H1 (cell line): ENCODE measurements at regions not wholly inside any gene's neighbourhood (a gene's known extent, or its start where the extent isn't known, plus 50 kb on each side); places are given as distances from the start of the nearest gene placed in this dataset.

Source experiments
- CTCF ChIA-PET: fragments of 300-600 bp; sonication (Branson Sonifier 250); formaldehyde crosslinking; loops from one replicate; lab custom pipeline; 2021; ENCODE audit not compliant: partially characterized antibody; lab: Charles Lee
- POLR2A ChIA-PET: fragments of 300-600 bp; sonication (Branson Sonifier 250); formaldehyde crosslinking; loops from one replicate; lab custom pipeline; 2021; ENCODE audit warnings: inconsistent platforms; ENCODE audit not compliant: partially characterized antibody; lab: Charles Lee
- DNase-seq, 2 experiments: peaks; one replicate each; pipeline versions ENCODE4 v3.0.0 to v3.0.0-alpha.2; 2010 to 2022; ENCODE audit warnings: low spot score in 2 of 2, low read depth in 1 of 2, mixed read lengths in 1 of 2
- FAIRE-seq: peaks from 2 replicates; lab custom pipeline; 2011; peaks lifted over from hg19 to GRCh38; lab: Jason Lieb, UNC
- H2AFZ ChIP-seq: 2 replicates; pipeline ENCODE4 v1.8.1; 2012; ENCODE audit warnings: low read length, inconsistent platforms
- H2AK5ac ChIP-seq: 2 replicates; pipeline ENCODE4 v1.6.1; 2013; ENCODE audit warnings: low read depth, low read length
- H2BK120ac ChIP-seq: replicated peaks from 2 replicates; pipeline ENCODE3; 2013; ENCODE audit warnings: low read depth, low read length, inconsistent platforms
- H2BK12ac ChIP-seq: 2 replicates; pipeline ENCODE4 v1.6.1; 2013; ENCODE audit warnings: low read depth, low read length
- H2BK15ac ChIP-seq: 2 replicates; pipeline ENCODE4 v1.6.1; 2013; ENCODE audit warnings: low read length
- H2BK20ac ChIP-seq: 2 replicates; pipeline ENCODE4 v1.6.1; 2013; ENCODE audit warnings: low read length
- H2BK5ac ChIP-seq: 2 replicates; pipeline ENCODE4 v1.6.1; 2013; ENCODE audit warnings: low read depth, low read length
- H3K14ac ChIP-seq: 2 replicates; pipeline ENCODE4 v1.6.1; 2013; ENCODE audit warnings: inconsistent platforms; ENCODE audit not compliant: insufficient read length
- H3K18ac ChIP-seq: 2 replicates; pipeline ENCODE4 v1.6.1; 2013; ENCODE audit warnings: low read length; ENCODE audit errors: extremely low read depth
- H3K23ac ChIP-seq: 2 replicates; pipeline ENCODE4 v1.6.1; 2013; ENCODE audit warnings: inconsistent platforms; ENCODE audit not compliant: insufficient read length
- H3K23me2 ChIP-seq: 2 replicates; pipeline ENCODE4 v1.6.1; 2013; ENCODE audit warnings: low read depth, low read length
- H3K27ac ChIP-seq: 2 replicates; pipeline ENCODE4 v1.6.1; 2011; ENCODE audit warnings: low read depth, low read length, inconsistent platforms
- H3K27me3 ChIP-seq, 4 experiments: replicated peaks in 1 of 4; 1 replicate in 1 of 4; 2 replicates in 3 of 4; pipeline versions ENCODE4 v1.6.1 to v1.8.1; 2011 to 2013; ENCODE audit warnings: low read length in 3 of 4, mild to moderate bottlenecking in 3 of 4, inconsistent platforms in 2 of 4, mixed read lengths in 2 of 4, moderate library complexity in 1 of 4; ENCODE audit not compliant: control insufficient read depth in 3 of 4, insufficient read depth in 3 of 4; ENCODE audit errors: extremely low read depth in 1 of 4
- H3K36me3 ChIP-seq, 4 experiments: 2 replicates each; pipeline versions ENCODE4 v1.6.1 to v1.8.1; 2011 to 2013; ENCODE audit warnings: mild to moderate bottlenecking in 4 of 4, low read length in 3 of 4, moderate library complexity in 2 of 4, control low read depth in 1 of 4, inconsistent platforms in 1 of 4; ENCODE audit not compliant: insufficient read depth in 4 of 4, control insufficient read depth in 2 of 4
- H3K4ac ChIP-seq: replicated peaks from 2 replicates; pipeline ENCODE3; 2013; ENCODE audit warnings: low read length, low read depth, mixed read lengths, inconsistent platforms; ENCODE audit not compliant: insufficient read length
- H3K4me1 ChIP-seq, 4 experiments: replicated peaks in 1 of 4; 1 replicate in 1 of 4; 2 replicates in 3 of 4; pipeline versions ENCODE4 v1.6.1 to v1.8.1; 2011 to 2013; ENCODE audit warnings: low read length in 3 of 4, inconsistent platforms in 2 of 4, mixed read lengths in 1 of 4; ENCODE audit not compliant: insufficient read depth in 4 of 4, control insufficient read depth in 3 of 4
- H3K4me2 ChIP-seq, 2 experiments: 2 replicates each; pipeline versions ENCODE4 v1.6.1 to v1.8.1; 2011 to 2013; ENCODE audit warnings: low read depth in 2 of 2, low read length in 2 of 2, control low read depth in 1 of 2, inconsistent platforms in 1 of 2, mild to moderate bottlenecking in 1 of 2; ENCODE audit not compliant: insufficient read depth in 1 of 2
- H3K4me3 ChIP-seq, 4 experiments: fragments of 200-600, 300-600 bp in 1 of 4; sonication (generic), shearing (Covaris generic), sonication (Bioruptor Twin) in 1 of 4; 2 replicates each; pipeline versions ENCODE4 v1.5.1 to v1.8.1; 2011 to 2016; ENCODE audit warnings: low read length in 4 of 4, low read depth in 3 of 4, control low read depth in 2 of 4, inconsistent platforms in 2 of 4, mild to moderate bottlenecking in 2 of 4, mixed read lengths in 1 of 4, moderate library complexity in 1 of 4; ENCODE audit not compliant: insufficient read depth in 2 of 4; ENCODE audit errors: extremely low read depth in 1 of 4
- H3K56ac ChIP-seq: replicated peaks from 2 replicates; pipeline ENCODE3; 2013; ENCODE audit warnings: low read depth, mild to moderate bottlenecking, mixed read lengths, low read length, inconsistent platforms; ENCODE audit not compliant: insufficient read length
- H3K79me1 ChIP-seq: 2 replicates; pipeline ENCODE4 v1.6.1; 2013; ENCODE audit warnings: low read depth, low read length, control low read depth
- H3K79me2 ChIP-seq, 2 experiments: 2 replicates each; pipeline versions ENCODE4 v1.6.1 to v1.8.1; 2012 to 2013; ENCODE audit warnings: low read length in 2 of 2, mild to moderate bottlenecking in 2 of 2, inconsistent platforms in 1 of 2; ENCODE audit not compliant: insufficient read depth in 2 of 2, control insufficient read depth in 1 of 2
- H3K9ac ChIP-seq, 4 experiments: replicated peaks in 1 of 4; 1 replicate in 1 of 4; 2 replicates in 3 of 4; pipeline versions ENCODE4 v1.6.1 to v1.8.1; 2011 to 2013; ENCODE audit warnings: low read depth in 3 of 4, low read length in 3 of 4, control low read depth in 2 of 4, mild to moderate bottlenecking in 2 of 4, moderate library complexity in 2 of 4, inconsistent platforms in 1 of 4; ENCODE audit errors: extremely low read depth in 1 of 4
- H3K9me3 ChIP-seq, 2 experiments: 2 replicates each; pipeline versions ENCODE4 v1.6.1 to v1.8.1; 2012 to 2013; ENCODE audit warnings: mild to moderate bottlenecking in 2 of 2, moderate library complexity in 2 of 2, control low read depth in 1 of 2, inconsistent platforms in 1 of 2, low read depth in 1 of 2, low read length in 1 of 2, mixed read lengths in 1 of 2; ENCODE audit not compliant: insufficient read depth in 2 of 2
- H4K20me1 ChIP-seq, 2 experiments: replicated peaks in 1 of 2; 2 replicates each; pipeline versions ENCODE3 to v1.8.1; 2011 to 2013; ENCODE audit warnings: inconsistent platforms in 2 of 2, low read length in 2 of 2, mild to moderate bottlenecking in 1 of 2; ENCODE audit not compliant: insufficient read depth in 2 of 2, control insufficient read depth in 1 of 2
- H4K5ac ChIP-seq: 2 replicates; pipeline ENCODE4 v1.6.1; 2013; ENCODE audit warnings: low read length, low read depth, mixed read lengths, inconsistent platforms; ENCODE audit not compliant: insufficient read length
- H4K8ac ChIP-seq: 2 replicates; pipeline ENCODE4 v1.8.0; 2013; ENCODE audit warnings: mild to moderate bottlenecking, moderate library complexity, low read length, inconsistent platforms; ENCODE audit not compliant: insufficient read depth; ENCODE audit errors: extremely low read depth
- H4K91ac ChIP-seq: replicated peaks from 2 replicates; pipeline ENCODE3; 2013; ENCODE audit warnings: low read length, mixed read lengths, inconsistent platforms; ENCODE audit not compliant: insufficient read length
- SIN3A ChIP-seq, 2 experiments: IDR thresholded peaks in 1 of 2; conservative IDR thresholded peaks in 1 of 2; 2 replicates each; pipeline ENCODE4 v1.6.1; 2011 to 2012; ENCODE audit warnings: low read length in 2 of 2, improper control_type of control experiment in 1 of 2, low read depth in 1 of 2, mild to moderate bottlenecking in 1 of 2
- WGBS, 2 experiments: shearing (Covaris generic) in 1 of 2; methylation state at CpG; one replicate each; pipeline versions ENCODE4 v1.1.6 to v1.1.7; 2013 to 2015; ENCODE audit warnings: low lambda C conversion rate in 2 of 2, mixed read lengths in 2 of 2, inconsistent platforms in 1 of 2, low coverage in 1 of 2, missing lambda C conversion rate in 1 of 2; ENCODE audit not compliant: insufficient replicate concordance in 2 of 2, insufficient coverage in 1 of 2, insufficient read length in 1 of 2; ENCODE audit errors: extremely low coverage in 1 of 2, missing lambda C conversion rate in 1 of 2; 5-methylcytosine and 5-hydroxymethylcytosine counted together

DNA sequence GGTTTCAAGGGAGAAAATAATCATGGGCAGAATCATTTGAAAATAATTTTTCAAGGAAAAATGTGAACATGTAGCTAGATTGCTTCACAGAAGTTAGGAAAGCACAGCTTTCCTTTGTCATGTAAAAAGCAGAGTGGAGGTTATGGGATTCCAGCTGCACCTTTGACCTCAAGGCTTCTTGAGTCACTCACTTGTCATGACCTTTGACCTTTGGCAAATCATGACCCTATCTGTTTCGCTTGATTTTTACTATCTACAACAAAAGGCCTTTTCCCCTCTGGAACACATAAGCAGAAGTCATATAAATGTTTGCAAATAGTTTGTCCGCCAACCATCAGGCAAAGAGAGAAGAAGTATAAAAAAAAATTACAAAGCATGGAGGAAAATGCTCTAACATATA lies 210.7 kb upstream of the MIR17HG start:
- H4K20me1 ChIP-seq, result no peaks in the 10 kb centered on the region
- H2AFZ ChIP-seq, result no peak overlapping the region

More for the DNA sequence above, 210.7 kb upstream of the MIR17HG start:
- Histone ChIP-seq H3K18ac (no peak overlapping the region), H3K4me2 (no peak overlapping the region), H3K9ac (no peak overlapping the region), H2BK12ac (no peak overlapping the region), H3K23ac (no peak overlapping the region), H2BK120ac (no peak overlapping the region), H3K79me1 (no peaks in the 10 kb centered on the region), H3K27me3 (no peaks in the 10 kb centered on the region), H3K4ac (no peak overlapping the region), H3K36me3 (no peaks in the 10 kb centered on the region), H2BK15ac (no peak overlapping the region), H3K27ac (no peak overlapping the region), H3K4me3 (no peak overlapping the region), H3K79me2 (no peaks in the 10 kb centered on the region), H3K23me2 (no peaks in the 10 kb centered on the region), H3K9me3 (no peaks in the 10 kb centered on the region), H3K4me1 (peaks cover 0 to 2% (median 0%) of the 10 kb centered on the region in 4 experiments; a peak in 2 of 7 replicates), H4K91ac (no peak overlapping the region), H3K56ac (no peak overlapping the region), H3K14ac (no peak overlapping the region), H2BK20ac (no peak overlapping the region), H4K5ac (no peak overlapping the region), H4K8ac (no peak overlapping the region), H2AK5ac (no peak overlapping the region), H2BK5ac (no peak overlapping the region)
- POLR2A ChIA-PET, result no interaction called here
- WGBS, 2 experiments, result 92% methylated on average over 2 of the region's 2 CpGs; no CpG with 5 or more reads in 1 of the 2 experiments
- FAIRE-seq (no peak), DNase-seq (no peak)
- CTCF ChIA-PET, result interaction anchor here (0.7 to 5.0 kb wide), 6 partner anchors 8 to 109 kb away, joined by 3 to 26 read pairs (median 3); no protein-coding TSS in a partner anchor
- TF ChIP-seq SIN3A (conservative IDR thresholded peaks at IDR 0.05 in 1 of 2, IDR thresholded peaks at IDR 0.05 in 1 of 2; ENCODE audit: low read depth in 1 of 2, low read length in 2 of 2), result no peak
